SK-N-DZ (cell line): ENCODE measurements at regions not wholly inside any gene's neighbourhood (a gene's known extent, or its start where the extent isn't known, plus 50 kb on each side); places are given as distances from the start of the nearest gene placed in this dataset.

Experiments
- DNase-seq: peaks from one replicate; pipeline ENCODE4 v3.0.0-alpha.2; 2015; ENCODE audit warnings: low spot score

GRCh38 chr4:169811476-169811875 is 53.7 kb upstream of the HPF1 start:
- no peak for DNase-seq

GRCh38 chr4:169810325-169811323 is 52.9 kb upstream of the HPF1 start:
- peak; percentile 77 for DNase-seq

- DNase-seq = peak; percentile 91
Observed at GRCh38 chr4:169807934-169808509, 50.3 kb upstream of the HPF1 start.
